ENCODE measurements at regions not wholly inside any gene's neighbourhood (a gene's known extent, or its start where the extent isn't known, plus 50 kb on each side); places are given as distances from the start of the nearest gene placed in this dataset.

- peaks cover 21% of the 10 kb centered on the region for H3K4me1 Mint-ChIP-seq
- H3K36me3 Mint-ChIP-seq, result peaks cover 29% of the 10 kb centered on the region
- H3K4me3 Mint-ChIP-seq, result no peak overlapping the region
- no peak for DNase-seq (ENCODE audit: low spot score)
- H3K27me3 Mint-ChIP-seq (ENCODE audit: low read depth), result peaks cover 6% of the 10 kb centered on the region; the same call in 1 of the 2 replicates
- CTCF ChIA-PET, result no interaction called here
- ATAC-seq, result no peak
- H3K27ac Mint-ChIP-seq, result no peak overlapping the region
- H3K9me3 Mint-ChIP-seq, result peaks cover 42% of the 10 kb centered on the region
- TF ChIP-seq JUN (CRISPR knock-in tag; IDR thresholded peaks at IDR 0.05), result no peak
- TF ChIP-seq ZNF232 (CRISPR knock-in tag; IDR thresholded peaks at IDR 0.05), result no peak
- TF ChIP-seq ZNF396 (CRISPR knock-in tag; IDR thresholded peaks at IDR 0.05; ENCODE audit: borderline replicate concordance), result no peak
- no peak for TF ChIP-seq GTF2I (CRISPR knock-in tag; conservative IDR thresholded peaks at IDR 0.05)
- no peak for TF ChIP-seq KAT7 (CRISPR knock-in tag; IDR thresholded peaks at IDR 0.05; ENCODE audit: borderline replicate concordance)
- TF ChIP-seq NFYB (CRISPR knock-in tag; conservative IDR thresholded peaks at IDR 0.05; ENCODE audit: low read depth), result no peak
- no peak for TF ChIP-seq E2F5 (CRISPR knock-in tag; IDR thresholded peaks at IDR 0.05)
- TF ChIP-seq ZNF532 (CRISPR knock-in tag; IDR thresholded peaks at IDR 0.05; ENCODE audit: borderline replicate concordance), result no peak
- POLR2A ChIA-PET, result no interaction called here
These were observed 107.5 kb downstream of the PHLDA1 start for GRCh38 chr12:75923964-75924666.

- peaks cover 6% of the 10 kb centered on the region; the same call in 1 of the 2 replicates for H3K27me3 Mint-ChIP-seq (ENCODE audit: low read depth)
- peaks cover 34% of the 10 kb centered on the region for H3K36me3 Mint-ChIP-seq
- CTCF ChIA-PET, result no interaction called here
- POLR2A ChIA-PET, result no interaction called here
- TF ChIP-seq ZNF416 (CRISPR knock-in tag; IDR thresholded peaks at IDR 0.05), result no peak
- no peak for TF ChIP-seq IRF2 (CRISPR knock-in tag; IDR thresholded peaks at IDR 0.05; ENCODE audit: borderline replicate concordance, low read depth)
- no peak for TF ChIP-seq CREB1 (CRISPR knock-in tag; IDR thresholded peaks at IDR 0.05)
- TF ChIP-seq JAZF1 (CRISPR knock-in tag; IDR thresholded peaks at IDR 0.05), result no peak
- no peak for TF ChIP-seq MXD4 (CRISPR knock-in tag; IDR thresholded peaks at IDR 0.05; ENCODE audit: borderline replicate concordance)
- no peak for TF ChIP-seq CTCF (IDR thresholded peaks at IDR 0.05)
- TF ChIP-seq GTF2I (CRISPR knock-in tag; conservative IDR thresholded peaks at IDR 0.05), result no peak
- no peak for TF ChIP-seq ATF3 (CRISPR knock-in tag; conservative IDR thresholded peaks at IDR 0.05)
- TF ChIP-seq IRF1 (CRISPR knock-in tag; IDR thresholded peaks at IDR 0.05), result no peak
- TF ChIP-seq FOXK1 (CRISPR knock-in tag; IDR thresholded peaks at IDR 0.05), result no peak
- TF ChIP-seq E2F5 (CRISPR knock-in tag; IDR thresholded peaks at IDR 0.05), result no peak
- TF ChIP-seq ZNF512 (CRISPR knock-in tag; IDR thresholded peaks at IDR 0.05; ENCODE audit: borderline replicate concordance), result no peak
- no peak for TF ChIP-seq ZNF138 (CRISPR knock-in tag; conservative IDR thresholded peaks at IDR 0.05)
- TF ChIP-seq JUN (CRISPR knock-in tag; IDR thresholded peaks at IDR 0.05), result no peak
- ATAC-seq (no peak), DNase-seq (ENCODE audit: low spot score) (no peak)
- peaks cover 29% of the 10 kb centered on the region for H3K4me1 Mint-ChIP-seq
- H3K4me3 Mint-ChIP-seq, result no peak overlapping the region
- H3K27ac Mint-ChIP-seq, result no peak overlapping the region
- H3K9me3 Mint-ChIP-seq, result peaks cover 48% of the 10 kb centered on the region
These were observed 108.5 kb downstream of the PHLDA1 start for GRCh38 chr12:75922944-75923642.

Measured in WTC11 (cell line).